Activated T-helper 2 cell treated with anti-CD3 and anti-CD28 coated beads, Interferon-gamma antibody, Interleukin-2, Interleukin-4, amounts not matched to agents 10 μg/mL and 5 μg/mL and 100 μg/mL, durations not matched to agents 14 hours and 24 hours and 36 hours (primary cell): ENCODE measurements at regions not wholly inside any gene's neighbourhood (a gene's known extent, or its start where the extent isn't known, plus 50 kb on each side); places are given as distances from the start of the nearest gene placed in this dataset.

Experiments used
- DNase-seq: peaks from one replicate; pipeline ENCODE4 v3.0.0; 2021; ENCODE audit warnings: low spot score
- H3K27ac Mint-ChIP-seq: one replicate; pipeline ENCODE4 v1.8.0; 2021; ENCODE audit warnings: mixed read lengths
- H3K27me3 Mint-ChIP-seq: one replicate; pipeline ENCODE4 v1.8.0; 2021; ENCODE audit warnings: low read depth, mixed read lengths
- H3K36me3 Mint-ChIP-seq: one replicate; pipeline ENCODE4 v1.8.0; 2021; ENCODE audit warnings: low read depth, mixed read lengths
- H3K4me1 Mint-ChIP-seq: one replicate; pipeline ENCODE4 v1.8.0; 2021; ENCODE audit warnings: low read depth, mixed read lengths
- H3K4me3 Mint-ChIP-seq: one replicate; pipeline ENCODE4 v1.8.0; 2021; ENCODE audit warnings: low read depth, mild to moderate bottlenecking, moderate library complexity, mixed read lengths
- H3K9me3 Mint-ChIP-seq: one replicate; pipeline ENCODE4 v1.8.0; 2021; ENCODE audit warnings: mixed read lengths
- intact Hi-C: fragments of 100-400 bp; cut with micrococcal nuclease; formaldehyde crosslinking; loops from one replicate; pipeline ENCODE4 v1.15.1; 2023

GRCh38 chr6:153595903-153596302 is 443.1 kb upstream of the OPRM1 start:
- no peak overlapping the region for H3K4me3 Mint-ChIP-seq
- no peaks in the 10 kb centered on the region for H3K27me3 Mint-ChIP-seq
- H3K27ac Mint-ChIP-seq: no peak overlapping the region
- H3K9me3 Mint-ChIP-seq: peaks cover 4% of the 10 kb centered on the region
- intact Hi-C loops: no loop called here
- H3K36me3 Mint-ChIP-seq: no peaks in the 10 kb centered on the region
- DNase-seq: no peak
- peaks cover 8% of the 10 kb centered on the region for H3K4me1 Mint-ChIP-seq

GRCh38 chr6:153594871-153595270 is 444.2 kb upstream of the OPRM1 start:
- intact Hi-C loops: no loop called here
- Mint-ChIP-seq H3K4me3 (no peak overlapping the region), H3K27me3 (no peaks in the 10 kb centered on the region), H3K9me3 (peaks cover 4% of the 10 kb centered on the region), H3K27ac (no peak overlapping the region), H3K36me3 (no peaks in the 10 kb centered on the region), H3K4me1 (peaks cover 11% of the 10 kb centered on the region)
- no peak for DNase-seq

- intact Hi-C loops: no loop called here
- H3K4me3 Mint-ChIP-seq: no peak overlapping the region
Measured at GRCh38 chr6:153591159-153591558, 447.9 kb upstream of the OPRM1 start.

GRCh38 chr6:153590411-153590810 is 448.6 kb upstream of the OPRM1 start:
- peaks cover 11% of the 10 kb centered on the region for H3K4me1 Mint-ChIP-seq
- H3K9me3 Mint-ChIP-seq: peaks cover 4% of the 10 kb centered on the region
- intact Hi-C loops: no loop called here
- H3K27me3 Mint-ChIP-seq: no peaks in the 10 kb centered on the region
- no peak overlapping the region for H3K27ac Mint-ChIP-seq
- DNase-seq: no peak
- no peak overlapping the region for H3K4me3 Mint-ChIP-seq
- H3K36me3 Mint-ChIP-seq: no peaks in the 10 kb centered on the region

More at GRCh38 chr6:153591159-153591558, 447.9 kb upstream of the OPRM1 start:
- no peak for DNase-seq
- Mint-ChIP-seq H3K9me3 (peaks cover 4% of the 10 kb centered on the region), H3K27ac (no peak overlapping the region), H3K36me3 (no peaks in the 10 kb centered on the region), H3K4me1 (peaks cover 11% of the 10 kb centered on the region), H3K27me3 (no peaks in the 10 kb centered on the region)

GRCh38 chr6:153588330-153588729 is 450.7 kb upstream of the OPRM1 start:
- H3K27me3 Mint-ChIP-seq: no peaks in the 10 kb centered on the region
- intact Hi-C loops: no loop called here
- no peak overlapping the region for H3K27ac Mint-ChIP-seq
- H3K9me3 Mint-ChIP-seq: peaks cover 4% of the 10 kb centered on the region
- H3K36me3 Mint-ChIP-seq: no peaks in the 10 kb centered on the region
- DNase-seq: no peak
- no peak overlapping the region for H3K4me3 Mint-ChIP-seq
- H3K4me1 Mint-ChIP-seq: peaks cover 11% of the 10 kb centered on the region

GRCh38 chr6:153583685-153584084 is 452.6 kb upstream of the RGS17 start:
- H3K9me3 Mint-ChIP-seq: no peaks in the 10 kb centered on the region
- H3K4me1 Mint-ChIP-seq: no peaks in the 10 kb centered on the region
- H3K27me3 Mint-ChIP-seq: no peaks in the 10 kb centered on the region
- no peak for DNase-seq
- intact Hi-C loops: no loop called here
- no peak overlapping the region for H3K27ac Mint-ChIP-seq
- H3K36me3 Mint-ChIP-seq: no peaks in the 10 kb centered on the region
- no peak overlapping the region for H3K4me3 Mint-ChIP-seq

- no peak overlapping the region for H3K4me3 Mint-ChIP-seq
- intact Hi-C loops: no loop called here
- no peaks in the 10 kb centered on the region for H3K36me3 Mint-ChIP-seq
- H3K4me1 Mint-ChIP-seq: no peaks in the 10 kb centered on the region
- H3K9me3 Mint-ChIP-seq: no peaks in the 10 kb centered on the region
- H3K27ac Mint-ChIP-seq: no peak overlapping the region
- DNase-seq: no peak
- H3K27me3 Mint-ChIP-seq: no peaks in the 10 kb centered on the region
Measured at GRCh38 chr6:153580776-153581175, 449.7 kb upstream of the RGS17 start.

- H3K4me3 Mint-ChIP-seq: no peak overlapping the region
- no peaks in the 10 kb centered on the region for H3K4me1 Mint-ChIP-seq
- intact Hi-C loops: no loop called here
- no peaks in the 10 kb centered on the region for H3K27me3 Mint-ChIP-seq
- no peaks in the 10 kb centered on the region for H3K36me3 Mint-ChIP-seq
- no peak for DNase-seq
- no peaks in the 10 kb centered on the region for H3K9me3 Mint-ChIP-seq
- H3K27ac Mint-ChIP-seq: no peak overlapping the region
Measured at GRCh38 chr6:153575528-153575927, 444.4 kb upstream of the RGS17 start.

- H3K36me3 Mint-ChIP-seq: no peaks in the 10 kb centered on the region
- H3K27ac Mint-ChIP-seq: no peak overlapping the region
- H3K9me3 Mint-ChIP-seq: no peaks in the 10 kb centered on the region
- H3K27me3 Mint-ChIP-seq: no peaks in the 10 kb centered on the region
- intact Hi-C loops: no loop called here
- H3K4me3 Mint-ChIP-seq: no peak overlapping the region
- no peaks in the 10 kb centered on the region for H3K4me1 Mint-ChIP-seq
- no peak for DNase-seq
Measured at GRCh38 chr6:153574231-153574630, 443.1 kb upstream of the RGS17 start.

- Mint-ChIP-seq H3K9me3 (no peaks in the 10 kb centered on the region), H3K27ac (no peak overlapping the region), H3K4me3 (no peak overlapping the region), H3K36me3 (no peaks in the 10 kb centered on the region), H3K27me3 (no peaks in the 10 kb centered on the region), H3K4me1 (no peaks in the 10 kb centered on the region)
- no peak for DNase-seq
- intact Hi-C loops: no loop called here
Measured at GRCh38 chr6:153572371-153572770, 441.3 kb upstream of the RGS17 start.

- intact Hi-C loops: no loop called here
Measured at GRCh38 chr6:153568628-153569027, 437.5 kb upstream of the RGS17 start.

GRCh38 chr6:153564803-153565202 is 433.7 kb upstream of the RGS17 start:
- Mint-ChIP-seq H3K27ac (no peak overlapping the region), H3K4me3 (no peak overlapping the region), H3K27me3 (no peaks in the 10 kb centered on the region), H3K36me3 (no peaks in the 10 kb centered on the region), H3K4me1 (no peaks in the 10 kb centered on the region), H3K9me3 (no peaks in the 10 kb centered on the region)
- no peak for DNase-seq
- intact Hi-C loops: no loop called here

More at GRCh38 chr6:153568628-153569027, 437.5 kb upstream of the RGS17 start:
- Mint-ChIP-seq H3K4me1 (no peaks in the 10 kb centered on the region), H3K9me3 (no peaks in the 10 kb centered on the region), H3K4me3 (no peak overlapping the region), H3K36me3 (no peaks in the 10 kb centered on the region), H3K27ac (no peak overlapping the region), H3K27me3 (no peaks in the 10 kb centered on the region)
- no peak for DNase-seq

- H3K4me1 Mint-ChIP-seq: no peaks in the 10 kb centered on the region
- no peaks in the 10 kb centered on the region for H3K36me3 Mint-ChIP-seq
- H3K9me3 Mint-ChIP-seq: no peaks in the 10 kb centered on the region
- no peak for DNase-seq
- intact Hi-C loops: no loop called here
- no peak overlapping the region for H3K4me3 Mint-ChIP-seq
- no peak overlapping the region for H3K27ac Mint-ChIP-seq
- H3K27me3 Mint-ChIP-seq: no peaks in the 10 kb centered on the region
Measured at GRCh38 chr6:153563001-153563400, 431.9 kb upstream of the RGS17 start.

GRCh38 chr6:153553627-153554026 is 422.5 kb upstream of the RGS17 start:
- Mint-ChIP-seq H3K9me3 (no peaks in the 10 kb centered on the region), H3K4me1 (no peaks in the 10 kb centered on the region), H3K27me3 (no peaks in the 10 kb centered on the region), H3K27ac (no peak overlapping the region), H3K36me3 (no peaks in the 10 kb centered on the region), H3K4me3 (no peak overlapping the region)
- intact Hi-C loops: no loop called here
- DNase-seq: no peak
